Testis (tissue), 2 donors: ENCODE measurements at regions not wholly inside any gene's neighbourhood (a gene's known extent, or its start where the extent isn't known, plus 50 kb on each side); places are given as distances from the start of the nearest gene placed in this dataset.
"Not testable (repeated sequence)": the region's sequence is repeated elsewhere in the genome, so short reads cannot be mapped to it uniquely, and the experiment has no call there.

Experiments used
- DNase-seq: peaks from one replicate; pipeline ENCODE4 v3.0.0-alpha.2; 2019
- H3K27ac ChIP-seq, 2 donors: fragments of 200-600 bp; sonication (generic); one replicate each; pipeline ENCODE4 v1.5.1; 2019
- H3K27me3 ChIP-seq: fragments of 200-600 bp; sonication (generic); one replicate; pipeline ENCODE4 v1.5.1; 2019
- H3K36me3 ChIP-seq: fragments of 200-600 bp; sonication (generic); one replicate; pipeline ENCODE4 v1.5.1; 2017; ENCODE audit warnings: low read depth; ENCODE audit errors: missing control alignments
- H3K4me1 ChIP-seq: fragments of 200-600 bp; sonication (generic); one replicate; pipeline ENCODE4 v1.5.1; 2019
- H3K4me3 ChIP-seq, 2 donors: fragments of 200-600 bp; sonication (generic); one replicate each; pipeline ENCODE4 v1.5.1; 2017 to 2019
- H3K9me3 ChIP-seq: fragments of 200-600 bp; sonication (generic); one replicate; pipeline ENCODE4 v1.5.1; 2017
- CTCF ChIP-seq, 3 experiments: fragments of 450-650 bp in 2 of 3; fragments of 200-600 bp in 1 of 3; sonication (generic) in 1 of 3; IDR thresholded peaks; one replicate each; pipeline ENCODE4 v1.5.1; 2016 to 2019; ENCODE audit warnings: antibody characterized with exemption in 3 of 3, mild to moderate bottlenecking in 2 of 3, moderate library complexity in 1 of 3
- POLR2A ChIP-seq: fragments of 450-650 bp; IDR thresholded peaks from one replicate; pipeline ENCODE4 v1.6.1; 2017; ENCODE audit warnings: antibody characterized with exemption, mild to moderate bottlenecking, moderate library complexity
- WGBS, 2 donors: methylation state at CpG; one replicate each; pipeline ENCODE4 v1.1.5; 2018; 5-methylcytosine and 5-hydroxymethylcytosine counted together
- intact Hi-C: fragments of 100-400 bp; cut with DNase I; formaldehyde crosslinking; loops from one replicate; pipeline ENCODE4 v1.15.1; 2023; ENCODE audit warnings: low total_unique reads

- intact Hi-C loops: no loop called here
- H3K4me3 ChIP-seq: no peak overlapping the region
- H3K4me1 ChIP-seq: no peaks in the 10 kb centered on the region
- no peaks in the 10 kb centered on the region for H3K27me3 ChIP-seq
- no peak for DNase-seq
- H3K9me3 ChIP-seq: no peaks in the 10 kb centered on the region
- H3K36me3 ChIP-seq: no peaks in the 10 kb centered on the region
- 94 to 96% methylated on average over 3 of the region's 3 CpGs for WGBS, 2 donors
- no peak for TF ChIP-seq POLR2A
- no peak for TF ChIP-seq CTCF (IDR thresholded peaks at IDR 0.05)
- H3K27ac ChIP-seq: no peak overlapping the region
Measured at GRCh38 chr15:92780843-92781242, 119.3 kb upstream of the CHD2 start.

GRCh38 chr15:92781925-92782453 is 118.1 kb upstream of the CHD2 start:
- intact Hi-C loops: no loop called here
- WGBS, 2 donors: 87 to 88% methylated on average over 4 of the region's 4 CpGs

GRCh38 chr15:92787116-92787515 is 113.0 kb upstream of the CHD2 start:
- H3K9me3 ChIP-seq: no peaks in the 10 kb centered on the region
- H3K36me3 ChIP-seq: no peaks in the 10 kb centered on the region
- H3K27me3 ChIP-seq: no peaks in the 10 kb centered on the region
- TF ChIP-seq CTCF (IDR thresholded peaks at IDR 0.05): no peak
- no peak for TF ChIP-seq POLR2A
- no peak overlapping the region for H3K27ac ChIP-seq
- H3K4me3 ChIP-seq: no peak overlapping the region
- no peak for DNase-seq
- intact Hi-C loops: no loop called here
- 91 to 94% methylated on average over 3 of the region's 3 CpGs for WGBS, 2 donors
- H3K4me1 ChIP-seq: no peaks in the 10 kb centered on the region

More at GRCh38 chr15:92781925-92782453, 118.1 kb upstream of the CHD2 start:
- H3K27ac ChIP-seq: no peak overlapping the region
- TF ChIP-seq CTCF (IDR thresholded peaks at IDR 0.05) (no peak), POLR2A (no peak)
- H3K4me3 ChIP-seq: no peak overlapping the region
- no peak for DNase-seq
- H3K27me3 ChIP-seq: no peaks in the 10 kb centered on the region
- no peaks in the 10 kb centered on the region for H3K9me3 ChIP-seq
- H3K4me1 ChIP-seq: no peaks in the 10 kb centered on the region
- H3K36me3 ChIP-seq: no peaks in the 10 kb centered on the region

GRCh38 chr15:92788196-92788595 is 111.9 kb upstream of the CHD2 start:
- no peak overlapping the region for H3K27ac ChIP-seq
- no peak for TF ChIP-seq CTCF (IDR thresholded peaks at IDR 0.05)
- TF ChIP-seq POLR2A: no peak
- WGBS, 2 donors: 94 to 96% methylated on average over 5 of the region's 5 CpGs
- no peaks in the 10 kb centered on the region for H3K4me1 ChIP-seq
- no peak overlapping the region for H3K4me3 ChIP-seq
- no peaks in the 10 kb centered on the region for H3K9me3 ChIP-seq
- no peak for DNase-seq
- intact Hi-C loops: no loop called here
- H3K27me3 ChIP-seq: no peaks in the 10 kb centered on the region
- no peaks in the 10 kb centered on the region for H3K36me3 ChIP-seq

- H3K27me3 ChIP-seq, H3K4me3 ChIP-seq, DNase-seq, H3K27ac ChIP-seq, H3K4me1 ChIP-seq, intact Hi-C loops, H3K36me3 ChIP-seq, H3K9me3 ChIP-seq: not testable (repeated sequence)
- WGBS, 2 donors: 95 to 97% methylated on average over 15 of the region's 15 CpGs
Measured at GRCh38 chr15:92788793-92789192, 111.3 kb upstream of the CHD2 start.
